SK-N-SH (cell line): ENCODE measurements at regions not wholly inside any gene's neighbourhood (a gene's known extent, or its start where the extent isn't known, plus 50 kb on each side); places are given as distances from the start of the nearest gene placed in this dataset.

Experiments used
- CTCF ChIP-seq: fragments of 200-600 bp; sonication (generic); IDR thresholded peaks from 2 replicates; pipeline ENCODE4 v1.6.1; 2017; ENCODE audit warnings: antibody characterized with exemption, mild to moderate bottlenecking, moderate library complexity
- EP300 ChIP-seq, 2 experiments: IDR thresholded peaks; 2 replicates each; pipeline versions ENCODE4 v1.4.0 to v1.6.1; 2012; ENCODE audit warnings: borderline replicate concordance in 1 of 2, low read depth in 1 of 2, low read length in 1 of 2
- EZH2phosphoT487 ChIP-seq: fragments of 200-600 bp; sonication (generic); IDR thresholded peaks from 2 replicates; pipeline ENCODE4 v1.6.1; 2017; ENCODE audit warnings: low read depth, mixed run types, mild to moderate bottlenecking, antibody characterized with exemption, moderate library complexity, borderline replicate concordance
- FOXJ3 ChIP-seq: sonication (generic); formaldehyde crosslinking; IDR thresholded peaks from 2 replicates; pipeline ENCODE4 v1.5.1; 2020; ENCODE audit warnings: mild to moderate bottlenecking, missing genetic modification reagents
- GABPA ChIP-seq: IDR thresholded peaks from 2 replicates; pipeline ENCODE4 v1.4.0; 2012; ENCODE audit warnings: low read depth, mild to moderate bottlenecking
- GATA2 ChIP-seq: sonication (generic); formaldehyde crosslinking; IDR thresholded peaks from 2 replicates; pipeline ENCODE4 v1.5.0; 2020; ENCODE audit warnings: mild to moderate bottlenecking, missing genetic modification reagents
- POLR2AphosphoS5 ChIP-seq: IDR thresholded peaks from 2 replicates; pipeline ENCODE4 v1.6.1; 2012; ENCODE audit warnings: low read depth, low read length
- RAD21 ChIP-seq: IDR thresholded peaks from 2 replicates; pipeline ENCODE4 v1.6.1; 2012; ENCODE audit warnings: mild to moderate bottlenecking, low read length
- SIN3A ChIP-seq: IDR thresholded peaks from 2 replicates; pipeline ENCODE4 v1.6.1; 2012; ENCODE audit warnings: low read depth, mild to moderate bottlenecking, low read length, moderate library complexity, borderline replicate concordance
- SMC3 ChIP-seq: IDR thresholded peaks from 2 replicates; pipeline ENCODE4 v1.6.1; 2012; ENCODE audit warnings: low read depth, low read length, improper control_type of control experiment
- TF ChIP-seq, protein P1 (sequence below): IDR thresholded peaks from 2 replicates; pipeline ENCODE4 v1.4.0; 2012; ENCODE audit warnings: low read depth, borderline replicate concordance

DNA sequence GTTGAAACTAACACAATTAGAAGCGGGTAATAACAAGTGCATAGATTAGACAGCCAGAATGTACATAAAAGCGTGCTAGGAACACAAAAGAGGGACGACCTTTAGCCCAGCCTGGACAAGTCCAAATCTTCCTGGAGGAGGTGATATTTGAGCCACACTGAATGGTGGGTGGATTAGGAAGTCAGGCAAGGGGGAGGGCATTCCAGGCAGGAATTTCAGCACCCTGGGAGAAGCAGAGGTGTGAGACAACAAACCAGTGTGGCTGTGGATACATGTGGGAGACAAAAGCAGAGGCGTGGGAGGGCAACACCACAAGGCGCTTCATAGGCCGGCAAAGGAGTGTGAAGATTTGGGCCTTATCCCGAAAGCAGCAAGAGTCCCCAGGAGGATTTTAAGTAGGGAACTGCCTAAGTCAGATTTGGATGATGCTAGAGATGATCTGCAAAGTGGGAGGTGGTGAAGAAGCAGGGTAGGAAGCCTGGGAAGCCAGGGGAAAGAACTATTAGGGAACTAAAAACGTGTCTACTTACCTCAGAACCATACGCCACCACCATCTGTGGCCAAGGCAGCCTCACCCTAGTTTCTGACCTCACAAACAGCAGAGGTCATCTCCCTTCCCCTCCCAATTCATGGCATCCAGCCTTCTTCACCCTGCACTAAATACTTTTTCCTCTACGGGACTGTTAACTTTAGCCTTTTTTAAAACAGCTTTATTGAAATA is 81.8 kb downstream of the GLUL start:
- TF ChIP-seq, protein P1, sequence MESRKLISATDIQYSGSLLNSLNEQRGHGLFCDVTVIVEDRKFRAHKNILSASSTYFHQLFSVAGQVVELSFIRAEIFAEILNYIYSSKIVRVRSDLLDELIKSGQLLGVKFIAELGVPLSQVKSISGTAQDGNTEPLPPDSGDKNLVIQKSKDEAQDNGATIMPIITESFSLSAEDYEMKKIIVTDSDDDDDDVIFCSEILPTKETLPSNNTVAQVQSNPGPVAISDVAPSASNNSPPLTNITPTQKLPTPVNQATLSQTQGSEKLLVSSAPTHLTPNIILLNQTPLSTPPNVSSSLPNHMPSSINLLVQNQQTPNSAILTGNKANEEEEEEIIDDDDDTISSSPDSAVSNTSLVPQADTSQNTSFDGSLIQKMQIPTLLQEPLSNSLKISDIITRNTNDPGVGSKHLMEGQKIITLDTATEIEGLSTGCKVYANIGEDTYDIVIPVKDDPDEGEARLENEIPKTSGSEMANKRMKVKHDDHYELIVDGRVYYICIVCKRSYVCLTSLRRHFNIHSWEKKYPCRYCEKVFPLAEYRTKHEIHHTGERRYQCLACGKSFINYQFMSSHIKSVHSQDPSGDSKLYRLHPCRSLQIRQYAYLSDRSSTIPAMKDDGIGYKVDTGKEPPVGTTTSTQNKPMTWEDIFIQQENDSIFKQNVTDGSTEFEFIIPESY: no peak
- TF ChIP-seq SIN3A (no peak), GATA2 (CRISPR knock-in tag) (no peak), CTCF (no peak), RAD21 (no peak), SMC3 (no peak), GABPA (no peak), FOXJ3 (no peak), EZH2phosphoT487 (no peak), POLR2AphosphoS5 (no peak), EP300 (IDR thresholded peaks at IDR 0.05; ENCODE audit: borderline replicate concordance in 1 of 2, low read depth in 1 of 2, low read length in 1 of 2) (no peak)
